GM19023 (cell line): ENCODE measurements at regions not wholly inside any gene's neighbourhood (a gene's known extent, or its start where the extent isn't known, plus 50 kb on each side); places are given as distances from the start of the nearest gene placed in this dataset.
"Not testable (repeated sequence)": the region's sequence is repeated elsewhere in the genome, so short reads cannot be mapped to it uniquely, and the experiment has no call there.

Source experiments
- ATAC-seq: cut with Tn5 transposase; IDR thresholded peaks from one replicate; pipeline ENCODE4 v1.9.1; 2021; ENCODE audit warnings: mild to moderate bottlenecking, moderate library complexity; ENCODE audit not compliant: unreplicated experiment

GRCh38 chr12:72723732-72724131 lies 451.6 kb downstream of the TRHDE start:
- no peak for ATAC-seq

DNA sequence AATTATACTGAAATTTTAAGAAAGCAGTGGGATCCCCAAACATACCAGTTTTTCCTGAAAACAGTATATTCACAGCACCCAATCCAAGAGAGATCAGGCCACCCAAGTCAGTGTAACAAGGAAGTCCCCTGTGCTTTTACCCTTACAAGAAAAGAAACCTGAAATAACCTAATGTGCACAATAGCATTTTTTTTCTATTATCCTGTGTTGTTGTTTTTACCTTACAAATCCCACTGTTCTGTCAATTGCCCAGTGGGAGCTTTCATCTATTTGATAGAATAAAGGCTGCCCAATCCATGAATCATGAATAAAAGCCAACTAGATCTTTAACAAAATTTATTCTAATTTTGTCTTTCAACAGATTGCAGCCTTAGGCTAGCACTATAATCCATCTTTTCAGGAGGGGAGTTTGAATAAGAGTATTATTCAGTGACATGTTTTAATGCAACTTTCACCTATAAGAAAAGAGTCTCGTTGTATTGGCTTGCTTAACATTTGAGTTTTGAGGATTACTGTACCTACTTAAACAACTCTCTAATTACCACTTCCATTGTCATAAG lies 457.4 kb downstream of the TRHDE start:
- ATAC-seq: no peak

GRCh38 chr12:72734581-72734980 lies 462.4 kb downstream of the TRHDE start:
- no peak for ATAC-seq

- no peak for ATAC-seq
Observed at GRCh38 chr12:72738811-72739210, 466.6 kb downstream of the TRHDE start.

GRCh38 chr12:72740064-72740463 lies 467.9 kb downstream of the TRHDE start:
- no peak for ATAC-seq

DNA sequence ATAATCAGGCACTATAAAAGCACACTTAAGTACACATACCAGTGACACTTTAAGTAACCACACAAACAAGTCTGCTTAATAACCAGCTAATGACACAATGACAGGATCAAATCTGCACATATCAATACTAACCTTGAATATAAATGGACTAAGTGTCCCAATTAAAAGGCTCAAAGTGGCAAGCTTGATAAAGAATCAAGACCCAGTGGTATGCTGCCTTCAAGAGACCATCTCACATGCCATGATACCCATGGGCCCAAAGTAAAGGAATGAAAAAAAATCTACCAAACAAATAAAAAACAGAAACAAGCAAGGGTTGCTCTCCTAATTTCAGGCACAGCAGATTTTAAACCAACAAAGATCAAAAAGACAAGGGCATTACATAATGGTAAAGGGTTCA lies 470.4 kb downstream of the TRHDE start:
- no peak for ATAC-seq

DNA sequence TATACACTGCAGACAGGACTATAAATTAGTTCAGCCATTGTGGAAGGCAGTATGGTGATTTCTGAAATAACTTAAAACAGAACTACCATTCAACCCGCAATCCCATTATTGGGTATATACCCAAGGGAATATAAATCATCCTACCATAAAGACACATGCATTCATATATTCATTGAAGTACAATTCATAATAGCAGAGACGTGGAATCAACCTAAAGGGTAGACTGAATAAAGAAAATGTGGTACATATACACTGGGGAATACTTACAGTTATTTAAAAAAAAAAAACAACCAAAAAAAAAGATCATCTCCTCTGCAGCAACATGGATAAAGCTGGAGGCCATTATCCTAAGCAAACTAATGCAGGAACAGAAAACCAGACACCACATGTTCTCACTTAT lies 473.9 kb downstream of the TRHDE start:
- ATAC-seq: no peak

DNA sequence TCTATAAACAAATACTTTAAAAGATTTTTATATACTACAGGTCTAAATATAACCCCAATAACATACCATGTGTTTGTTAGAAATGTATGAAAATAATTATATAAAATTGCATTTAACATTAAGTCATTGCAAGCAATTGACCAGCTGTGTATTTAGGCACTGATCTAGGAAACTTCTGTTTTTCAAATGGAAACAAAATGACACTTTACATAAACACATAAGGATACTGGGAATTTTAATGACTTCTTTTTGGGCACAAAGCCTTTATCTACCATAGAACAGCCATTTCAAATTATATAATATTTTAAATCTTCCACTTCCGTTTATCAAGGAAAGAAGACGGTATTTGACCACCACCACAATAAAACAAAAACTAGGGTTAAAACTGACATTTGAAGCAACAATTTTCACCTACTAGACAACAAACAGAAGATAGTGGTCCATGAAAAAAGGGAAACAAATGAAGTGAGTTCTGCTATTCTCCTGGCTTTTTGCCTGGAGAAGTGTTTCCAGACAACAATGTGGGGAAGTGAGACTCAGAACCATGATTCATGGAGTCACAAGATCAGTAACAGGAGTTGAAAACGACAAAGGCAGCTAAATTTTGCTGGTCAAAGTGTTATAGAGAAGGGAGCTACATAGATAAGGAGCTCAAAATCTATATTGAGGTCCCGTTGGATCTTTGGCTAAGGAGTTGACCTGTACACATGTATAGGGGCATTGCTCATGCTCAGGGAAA lies 475.1 kb downstream of the TRHDE start:
- no peak for ATAC-seq

GRCh38 chr12:72748971-72749370 lies 476.8 kb downstream of the TRHDE start:
- no peak for ATAC-seq

DNA sequence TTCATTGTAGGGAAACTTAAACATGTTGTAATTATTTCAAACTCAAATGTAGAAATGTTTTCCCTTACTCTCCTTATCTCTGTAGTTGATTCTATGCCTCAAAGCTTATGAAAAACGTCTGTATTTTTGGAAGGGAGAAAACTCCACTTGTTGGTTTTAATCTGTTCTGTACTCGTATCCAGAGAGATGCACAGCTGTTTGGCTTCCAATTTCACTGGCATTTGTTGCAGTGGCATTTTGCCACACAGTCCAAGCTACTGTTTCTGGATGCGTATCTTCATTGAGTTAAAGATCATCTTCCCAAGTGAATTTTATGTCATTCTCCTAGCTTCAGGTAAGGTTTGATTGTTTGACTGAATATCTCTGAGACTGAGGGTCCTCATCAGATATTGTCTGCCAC lies 481.4 kb downstream of the TRHDE start:
- ATAC-seq: no peak

DNA sequence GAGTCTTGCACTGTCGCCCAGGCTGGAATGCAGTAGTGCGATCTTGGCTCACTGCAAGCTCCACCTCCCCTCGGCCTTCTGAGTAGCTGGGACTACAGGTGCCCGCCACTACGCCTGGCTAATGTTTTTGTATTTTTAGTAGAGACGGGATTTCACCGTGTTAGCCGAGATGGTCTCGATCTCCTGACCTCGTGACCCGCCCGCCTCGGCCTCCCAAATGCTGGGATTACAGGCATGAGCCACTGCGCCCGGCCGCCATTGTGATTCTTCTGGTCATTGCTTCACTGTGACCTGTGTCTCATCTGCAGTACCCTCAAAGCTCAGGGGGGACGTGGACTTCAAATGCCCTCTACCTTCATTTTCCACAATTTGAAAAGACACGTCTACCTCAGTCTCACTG lies 481.9 kb downstream of the TRHDE start:
- ATAC-seq: not testable (repeated sequence)

GRCh38 chr12:72766517-72766916 lies 494.3 kb downstream of the TRHDE start:
- no peak for ATAC-seq

- no peak for ATAC-seq
Observed at GRCh38 chr12:72774023-72774422, 501.9 kb downstream of the TRHDE start.

GRCh38 chr12:72777806-72778205 lies 505.6 kb downstream of the TRHDE start:
- ATAC-seq: no peak

GRCh38 chr12:72790273-72790672 lies 518.1 kb downstream of the TRHDE start:
- no peak for ATAC-seq

GRCh38 chr12:72792889-72793288 lies 520.7 kb downstream of the TRHDE start:
- ATAC-seq: no peak

GRCh38 chr12:72793796-72794195 lies 521.6 kb downstream of the TRHDE start:
- ATAC-seq: no peak

- no peak for ATAC-seq
Observed at GRCh38 chr12:72815421-72815820, 543.3 kb downstream of the TRHDE start.

- no peak for ATAC-seq
Observed at GRCh38 chr12:72828662-72829324, 556.6 kb downstream of the TRHDE start.

GRCh38 chr12:72829838-72830237 lies 557.7 kb downstream of the TRHDE start:
- ATAC-seq: no peak

DNA sequence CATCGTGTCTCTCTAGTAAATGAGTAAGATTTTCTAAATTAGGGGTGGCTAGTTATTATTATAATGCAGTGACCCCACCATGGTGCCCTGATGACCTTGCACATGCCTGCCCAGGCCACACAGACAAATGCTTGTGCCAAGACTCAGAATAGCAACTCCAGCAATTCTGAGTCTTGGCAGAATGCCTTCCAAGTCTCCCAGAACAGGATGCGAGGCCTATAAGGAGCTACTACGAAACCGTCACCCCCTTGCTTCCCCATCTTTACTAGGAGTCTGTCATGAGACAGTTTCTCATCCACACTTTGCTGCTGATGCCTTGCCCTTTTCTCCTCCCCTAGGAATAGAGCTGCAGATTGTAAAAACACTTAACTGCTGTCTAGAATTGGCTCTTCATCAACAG lies 559.9 kb downstream of the TRHDE start:
- no peak for ATAC-seq

DNA sequence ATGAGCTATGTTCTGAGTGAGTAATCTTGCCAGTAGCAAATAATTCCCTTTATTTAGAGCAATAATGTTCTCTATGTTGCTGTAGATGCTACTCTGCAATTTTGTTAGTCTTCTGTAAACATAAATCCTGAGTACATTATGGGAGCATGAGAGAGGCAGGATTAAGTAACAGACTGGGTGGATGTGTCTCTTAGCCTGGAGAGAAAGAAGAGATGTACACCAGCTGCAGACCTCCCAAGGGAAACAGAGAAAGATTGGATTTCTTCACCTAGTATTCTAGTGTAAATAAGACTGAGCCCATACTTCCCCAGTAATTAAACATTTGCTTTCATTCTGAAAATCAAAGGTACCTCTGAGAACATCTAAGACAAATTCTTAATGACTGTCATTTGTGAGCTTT lies 564.0 kb downstream of the TRHDE start:
- ATAC-seq: no peak
